HG03159 (cell line): ENCODE measurements at regions not wholly inside any gene's neighbourhood (a gene's known extent, or its start where the extent isn't known, plus 50 kb on each side); places are given as distances from the start of the nearest gene placed in this dataset.

Experiments
- ATAC-seq: cut with Tn5 transposase; IDR thresholded peaks from one replicate; pipeline ENCODE4 v1.9.1; 2021; ENCODE audit warnings: mild to moderate bottlenecking, moderate library complexity; ENCODE audit not compliant: unreplicated experiment

- ATAC-seq = no peak
Measured at GRCh38 chr1:224564454-224565084, 51.5 kb upstream of the CNIH3 start.

DNA sequence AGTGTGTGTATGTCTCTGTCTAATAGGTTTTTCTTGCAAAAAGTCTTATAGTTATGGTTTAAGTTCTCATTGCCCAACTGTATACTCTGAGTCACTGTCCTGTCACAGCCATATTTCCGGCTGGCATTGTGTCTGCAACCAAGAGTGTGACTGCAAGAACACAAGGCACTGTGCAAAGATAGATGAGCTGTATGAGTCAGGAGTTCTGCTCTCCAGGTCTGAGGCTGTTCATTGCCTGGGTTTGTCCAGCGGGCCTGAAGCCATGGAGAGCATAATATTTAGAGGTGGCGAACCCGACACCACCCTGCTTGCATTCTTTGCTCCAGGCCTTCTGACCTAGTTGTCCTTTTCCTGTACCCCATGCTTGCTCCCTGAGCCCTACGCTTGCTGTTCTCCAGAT is 50.9 kb upstream of the CNIH3 start:
- ATAC-seq = no peak

- no peak for ATAC-seq
Measured at GRCh38 chr1:224565611-224566406, 50.3 kb upstream of the CNIH3 start.
